NCI-H345 treated with DMSO at 0.1 percent for 48 hours (cell line): ENCODE measurements at regions not wholly inside any gene's neighbourhood (a gene's known extent, or its start where the extent isn't known, plus 50 kb on each side); places are given as distances from the start of the nearest gene placed in this dataset.
A peak's percentile ranks its signal among the peaks of the same experiment; 100 is the strongest.

Experiments
- DNase-seq: peaks from one replicate; lab custom pipeline; 2025; ENCODE audit not compliant: unreplicated experiment; lab: John Stamatoyannopoulos, UW

DNA sequence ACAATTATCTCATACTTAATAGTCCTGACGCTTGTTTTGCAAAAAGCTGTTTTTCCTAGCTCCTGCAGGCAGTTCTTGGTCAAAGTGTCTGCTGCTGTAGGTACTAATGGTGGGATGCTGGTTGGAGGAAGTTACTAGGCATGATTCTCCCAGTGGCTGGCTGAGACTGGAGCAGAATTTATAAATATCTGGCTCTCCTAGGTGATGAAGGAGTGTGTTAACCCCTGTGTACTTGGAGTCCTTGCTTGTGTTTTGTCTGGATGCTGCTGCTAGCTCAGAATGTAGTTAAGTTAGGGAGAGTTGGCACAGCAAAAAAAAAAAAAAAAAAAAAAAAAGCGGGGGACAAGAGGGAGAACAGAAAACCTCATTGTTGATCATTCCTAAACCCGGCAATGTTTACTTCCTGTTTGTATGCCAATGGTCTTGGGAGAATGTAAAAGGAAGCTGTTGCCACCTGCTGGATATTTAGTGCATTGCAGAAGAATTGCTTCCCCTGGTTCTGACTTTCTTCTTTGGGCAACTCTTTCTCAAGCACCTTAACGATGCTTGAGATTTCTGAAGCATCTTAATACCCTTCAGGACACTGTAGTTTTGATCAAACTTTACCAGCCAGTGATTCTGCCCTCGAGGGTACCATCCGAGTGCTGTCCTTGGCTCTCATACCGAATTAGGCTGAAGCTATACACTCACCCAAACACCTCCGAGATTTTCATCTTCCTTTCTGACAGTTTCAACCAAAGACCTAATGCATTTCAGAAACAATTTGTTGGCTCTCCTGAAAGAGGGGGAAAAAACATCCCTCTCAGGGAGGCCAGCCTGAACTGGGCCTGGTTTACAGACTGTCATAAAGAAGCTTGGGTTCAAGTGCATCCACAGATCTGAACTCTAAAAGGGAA is 71.7 kb upstream of the WWC1 start:
- peak; percentile 68 for DNase-seq

DNA sequence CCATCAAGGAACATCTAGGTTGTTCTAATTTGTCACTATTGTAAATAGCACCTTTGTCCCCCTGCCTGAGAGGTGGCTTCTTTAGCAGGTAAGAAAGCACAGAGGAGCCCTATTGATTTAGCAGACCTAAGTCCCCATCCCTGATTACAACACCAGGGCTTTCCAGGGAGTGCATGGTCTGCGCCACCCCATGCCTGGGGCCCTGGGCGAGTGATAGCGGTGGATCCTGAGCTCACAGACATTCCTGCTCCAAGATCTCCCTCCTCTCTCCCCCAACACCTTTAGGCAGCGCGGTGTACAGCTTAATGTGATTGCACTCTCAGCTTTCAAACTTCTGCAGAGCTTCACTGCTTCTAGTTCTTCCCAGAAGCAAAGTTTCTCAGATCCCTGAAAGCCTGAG is 67.4 kb upstream of the WWC1 start:
- no peak for DNase-seq

DNA sequence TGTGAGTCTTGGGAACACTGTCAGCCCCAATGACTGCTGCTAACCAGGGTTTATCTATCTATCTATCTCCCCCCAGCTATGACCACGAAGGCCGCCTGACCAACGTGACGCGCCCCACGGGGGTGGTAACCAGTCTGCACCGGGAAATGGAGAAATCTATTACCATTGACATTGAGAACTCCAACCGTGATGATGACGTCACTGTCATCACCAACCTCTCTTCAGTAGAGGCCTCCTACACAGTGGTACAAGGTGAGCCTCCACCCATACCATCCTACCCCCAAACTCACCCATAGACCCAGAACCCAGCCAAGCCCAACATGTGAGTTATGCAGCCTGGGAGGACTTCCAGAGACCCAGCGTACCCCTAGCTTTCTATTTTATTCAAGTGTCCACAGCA is 65.4 kb upstream of the WWC1 start:
- no peak for DNase-seq

DNA sequence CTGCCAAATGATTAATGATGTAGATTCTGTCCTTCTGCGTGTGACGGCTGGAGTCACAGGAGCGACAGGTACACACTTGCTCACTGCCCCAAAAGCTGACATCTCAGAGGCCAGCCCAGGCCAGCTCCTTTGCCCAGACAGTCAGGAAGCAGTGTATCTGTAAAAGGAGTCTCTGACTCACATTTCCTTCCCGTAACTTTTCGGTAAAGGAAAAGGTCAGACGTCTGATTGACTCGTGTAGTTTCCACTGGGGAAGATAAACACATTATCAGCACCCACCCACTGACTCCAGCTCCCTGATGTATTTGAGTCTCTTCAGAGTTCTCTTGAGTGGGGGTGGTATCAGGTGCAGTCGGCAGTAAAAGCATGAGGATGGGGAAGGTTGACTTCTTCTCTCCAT is 64.4 kb upstream of the WWC1 start:
- no peak for DNase-seq

DNA sequence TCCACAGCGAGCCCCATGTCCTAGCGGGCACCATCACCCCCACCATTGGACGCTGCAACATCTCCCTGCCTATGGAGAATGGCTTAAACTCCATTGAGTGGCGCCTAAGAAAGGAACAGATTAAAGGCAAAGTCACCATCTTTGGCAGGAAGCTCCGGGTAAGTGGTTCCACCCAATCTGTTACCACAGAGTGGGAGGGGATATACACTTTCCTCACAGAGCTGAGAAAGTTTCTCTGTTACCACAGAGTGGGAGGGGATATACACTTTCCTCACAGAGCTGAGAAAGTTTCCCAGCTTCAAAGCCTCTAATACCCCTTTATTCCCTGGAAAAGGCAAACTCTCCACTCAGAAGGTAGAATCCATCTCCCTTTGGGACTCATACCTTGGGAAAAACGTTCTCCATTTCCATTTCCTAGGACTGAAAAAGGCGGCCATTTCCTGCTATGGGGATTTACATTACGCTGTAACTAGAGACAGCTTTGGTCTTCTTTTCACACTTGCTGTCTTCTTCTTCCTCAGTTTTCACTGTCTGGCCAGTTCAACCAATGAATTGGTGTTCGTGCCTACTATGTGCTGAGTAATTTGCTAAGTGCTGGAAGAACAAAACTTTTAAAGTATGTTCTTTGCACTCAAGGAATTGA is 63.4 kb upstream of the WWC1 start:
- DNase-seq: no peak

DNA sequence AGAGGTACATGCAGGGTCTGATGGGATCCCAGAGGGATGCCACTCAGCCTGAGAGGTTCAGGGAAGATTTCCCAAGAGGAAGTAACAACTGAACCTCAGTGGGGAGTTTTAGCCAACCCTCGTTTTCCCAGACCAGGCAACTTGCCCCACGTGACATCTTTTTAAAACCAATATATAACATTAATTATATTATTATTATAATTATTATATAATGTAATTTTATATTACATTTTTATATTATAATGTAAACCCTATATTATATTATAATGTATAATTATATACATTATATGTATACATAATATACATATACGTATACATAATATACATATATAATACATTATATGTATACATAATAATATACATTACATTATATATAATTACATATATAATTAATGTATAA is 62.8 kb upstream of the WWC1 start:
- DNase-seq: no peak

DNA sequence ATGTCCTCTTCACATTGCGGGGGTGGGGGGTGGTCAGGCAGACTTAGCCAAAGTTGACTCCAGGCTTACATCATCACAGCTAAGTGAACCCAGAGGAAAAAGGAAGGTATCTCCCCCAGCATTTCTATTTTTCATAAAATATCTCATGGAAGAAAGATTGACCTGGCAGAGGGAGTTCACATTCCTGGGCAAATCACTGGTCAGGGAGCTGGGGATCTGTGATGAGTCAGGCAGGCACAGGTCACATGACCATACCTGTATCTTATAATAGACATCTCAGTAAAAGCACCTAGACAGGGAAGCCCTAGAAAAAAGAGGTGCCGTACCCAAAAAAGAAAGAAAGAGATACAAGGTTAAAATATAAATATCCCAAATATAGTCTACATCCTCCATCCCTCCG is 57.3 kb upstream of the WWC1 start:
- no peak for DNase-seq

DNA sequence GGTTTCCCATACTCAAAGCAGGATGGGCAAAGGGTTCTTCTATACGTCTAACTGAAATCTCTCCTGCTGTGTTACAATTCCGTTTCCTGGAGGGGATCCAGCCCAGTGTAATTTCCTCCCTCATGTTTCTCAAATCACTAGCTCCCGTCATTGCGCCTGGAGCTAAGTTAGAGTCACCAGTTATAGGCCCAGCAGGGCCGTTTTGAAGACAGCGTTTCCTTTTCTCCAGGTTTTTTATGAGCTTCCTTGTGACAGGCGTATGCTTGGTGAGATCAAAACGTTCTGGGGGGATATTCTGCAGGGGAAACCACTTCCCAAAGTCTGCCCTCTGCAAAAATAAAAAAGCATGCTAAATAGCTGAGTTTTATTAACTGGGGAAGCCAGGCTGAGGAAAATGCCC is 53.0 kb upstream of the WWC1 start:
- DNase-seq: no peak

DNA sequence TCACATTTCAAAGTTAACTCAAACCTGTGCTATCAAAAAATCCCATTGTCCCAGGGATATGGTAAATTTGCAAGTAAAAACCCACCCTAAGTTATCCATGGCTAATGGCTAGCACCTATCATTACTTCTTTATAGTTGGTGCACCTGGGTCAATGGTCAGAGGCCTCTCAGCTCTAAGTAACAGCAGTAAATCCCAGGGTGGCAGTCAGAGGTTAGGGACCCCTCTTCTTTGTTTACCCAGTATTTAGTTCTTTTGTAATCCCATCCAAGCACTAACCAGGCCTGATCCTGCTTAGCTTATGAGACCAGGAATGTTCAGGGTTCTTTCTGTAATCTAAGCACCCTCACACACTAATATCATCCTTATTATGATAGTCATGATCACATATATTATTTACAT is 52.1 kb upstream of the WWC1 start:
- DNase-seq: no peak
